Testis (tissue), 2 donors: ENCODE measurements at regions not wholly inside any gene's neighbourhood (a gene's known extent, or its start where the extent isn't known, plus 50 kb on each side); places are given as distances from the start of the nearest gene placed in this dataset.

Source experiments
- POLR2A ChIP-seq: fragments of 450-650 bp; IDR thresholded peaks from one replicate; pipeline ENCODE4 v1.6.1; 2017; ENCODE audit warnings: antibody characterized with exemption, mild to moderate bottlenecking, moderate library complexity
- TF ChIP-seq, protein P1 (sequence below), 3 experiments: fragments of 450-650 bp in 2 of 3; fragments of 200-600 bp in 1 of 3; sonication (generic) in 1 of 3; IDR thresholded peaks; one replicate each; pipeline ENCODE4 v1.5.1; 2016 to 2019; ENCODE audit warnings: antibody characterized with exemption in 3 of 3, mild to moderate bottlenecking in 2 of 3, moderate library complexity in 1 of 3

DNA sequence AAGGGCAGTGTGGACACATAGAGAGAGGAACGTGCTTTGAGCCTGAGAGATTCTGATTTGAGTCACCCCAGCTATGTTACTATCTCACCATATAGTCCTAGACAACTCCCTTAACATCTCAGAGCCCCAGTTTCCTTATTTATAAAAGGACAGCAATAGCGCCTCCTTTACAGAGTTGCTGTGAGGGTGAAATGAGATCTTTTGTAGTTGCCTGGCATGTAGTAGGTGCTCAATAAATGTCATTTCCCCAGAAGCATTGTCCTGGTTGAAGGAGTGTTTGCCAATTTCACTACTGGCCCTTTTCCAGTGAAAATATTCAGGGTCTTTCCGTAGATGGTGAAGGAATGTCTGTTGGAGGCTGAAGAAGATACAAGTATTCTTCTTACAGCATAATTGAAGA lies 51.3 kb upstream of the FAM180A start:
- no peak for TF ChIP-seq POLR2A
- TF ChIP-seq, protein P1, sequence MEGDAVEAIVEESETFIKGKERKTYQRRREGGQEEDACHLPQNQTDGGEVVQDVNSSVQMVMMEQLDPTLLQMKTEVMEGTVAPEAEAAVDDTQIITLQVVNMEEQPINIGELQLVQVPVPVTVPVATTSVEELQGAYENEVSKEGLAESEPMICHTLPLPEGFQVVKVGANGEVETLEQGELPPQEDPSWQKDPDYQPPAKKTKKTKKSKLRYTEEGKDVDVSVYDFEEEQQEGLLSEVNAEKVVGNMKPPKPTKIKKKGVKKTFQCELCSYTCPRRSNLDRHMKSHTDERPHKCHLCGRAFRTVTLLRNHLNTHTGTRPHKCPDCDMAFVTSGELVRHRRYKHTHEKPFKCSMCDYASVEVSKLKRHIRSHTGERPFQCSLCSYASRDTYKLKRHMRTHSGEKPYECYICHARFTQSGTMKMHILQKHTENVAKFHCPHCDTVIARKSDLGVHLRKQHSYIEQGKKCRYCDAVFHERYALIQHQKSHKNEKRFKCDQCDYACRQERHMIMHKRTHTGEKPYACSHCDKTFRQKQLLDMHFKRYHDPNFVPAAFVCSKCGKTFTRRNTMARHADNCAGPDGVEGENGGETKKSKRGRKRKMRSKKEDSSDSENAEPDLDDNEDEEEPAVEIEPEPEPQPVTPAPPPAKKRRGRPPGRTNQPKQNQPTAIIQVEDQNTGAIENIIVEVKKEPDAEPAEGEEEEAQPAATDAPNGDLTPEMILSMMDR (IDR thresholded peaks at IDR 0.05), result no peak
